ENCODE measurements at regions not wholly inside any gene's neighbourhood (a gene's known extent, or its start where the extent isn't known, plus 50 kb on each side); places are given as distances from the start of the nearest gene placed in this dataset.
"Not testable (repeated sequence)": the region's sequence is repeated elsewhere in the genome, so short reads cannot be mapped to it uniquely, and the experiment has no call there.

GRCh38 chr13:18276280-18276679, 905.3 kb downstream of the TUBA3C start:
- not testable (repeated sequence) for H3K27ac ChIP-seq, H3K4me3 ChIP-seq, H3K4me2 ChIP-seq, H4K20me1 ChIP-seq, H3K9me3 ChIP-seq, H3K9ac ChIP-seq, H3K27me3 ChIP-seq, H3K36me3 ChIP-seq, H3K4me1 ChIP-seq

GRCh38 chr13:18273785-18274514, 907.7 kb downstream of the TUBA3C start:
- H4K20me1 ChIP-seq, H3K27me3 ChIP-seq, H3K9ac ChIP-seq, H3K27ac ChIP-seq, H3K4me2 ChIP-seq, H3K4me3 ChIP-seq, H3K36me3 ChIP-seq, H3K9me3 ChIP-seq, H3K4me1 ChIP-seq: not testable (repeated sequence)

- not testable (repeated sequence) for H4K20me1 ChIP-seq, H3K9me3 ChIP-seq, H3K4me2 ChIP-seq, H3K27me3 ChIP-seq, H3K27ac ChIP-seq, H3K36me3 ChIP-seq, H3K9ac ChIP-seq, H3K4me1 ChIP-seq, H3K4me3 ChIP-seq
Measured at GRCh38 chr13:18258801-18259419, 922.7 kb downstream of the TUBA3C start.

GRCh38 chr13:18257686-18258085, 923.9 kb downstream of the TUBA3C start:
- H3K4me1 ChIP-seq, result not testable (repeated sequence)

GRCh38 chr13:18252848-18253247, 928.8 kb downstream of the TUBA3C start:
- H3K4me2 ChIP-seq, H3K4me3 ChIP-seq, H3K27ac ChIP-seq, H3K9me3 ChIP-seq, H3K36me3 ChIP-seq, H4K20me1 ChIP-seq, H3K4me1 ChIP-seq, H3K9ac ChIP-seq, H3K27me3 ChIP-seq: not testable (repeated sequence)

More at GRCh38 chr13:18257686-18258085, 923.9 kb downstream of the TUBA3C start:
- H3K27ac ChIP-seq, H3K9me3 ChIP-seq, H3K4me3 ChIP-seq, H4K20me1 ChIP-seq, H3K27me3 ChIP-seq, H3K4me2 ChIP-seq, H3K9ac ChIP-seq, H3K36me3 ChIP-seq: not testable (repeated sequence)

GRCh38 chr13:18248533-18249240, 932.9 kb downstream of the TUBA3C start:
- not testable (repeated sequence) for H3K27me3 ChIP-seq, H3K36me3 ChIP-seq, H3K9me3 ChIP-seq, H4K20me1 ChIP-seq, H3K9ac ChIP-seq, H3K27ac ChIP-seq, H3K4me2 ChIP-seq, H3K4me3 ChIP-seq
- peaks cover 18% of the 10 kb centered on the region for H3K4me1 ChIP-seq

- H3K36me3 ChIP-seq, H3K27me3 ChIP-seq, H3K4me1 ChIP-seq, H3K4me3 ChIP-seq, H3K9ac ChIP-seq, H4K20me1 ChIP-seq, H3K4me2 ChIP-seq, H3K27ac ChIP-seq: not testable (repeated sequence)
- H3K9me3 ChIP-seq, result peaks cover 20% of the 10 kb centered on the region
Measured at GRCh38 chr13:18240086-18240485, 941.5 kb downstream of the TUBA3C start.

- H3K4me3 ChIP-seq, H3K4me2 ChIP-seq, H4K20me1 ChIP-seq, H3K27ac ChIP-seq, H3K36me3 ChIP-seq, H3K27me3 ChIP-seq, H3K4me1 ChIP-seq, H3K9ac ChIP-seq: not testable (repeated sequence)
- H3K9me3 ChIP-seq, result peaks cover 34% of the 10 kb centered on the region
Measured at GRCh38 chr13:18238586-18238985, 943.0 kb downstream of the TUBA3C start.

GRCh38 chr13:18236528-18236815, 945.2 kb downstream of the TUBA3C start:
- H3K9me3 ChIP-seq, result peaks cover 51% of the 10 kb centered on the region
- no peaks in the 10 kb centered on the region for H4K20me1 ChIP-seq
- no peaks in the 10 kb centered on the region for H3K27me3 ChIP-seq
- no peaks in the 10 kb centered on the region for H3K4me1 ChIP-seq
- H3K9ac ChIP-seq, result no peak overlapping the region
- no peaks in the 10 kb centered on the region for H3K36me3 ChIP-seq
- H3K4me2 ChIP-seq, result no peak overlapping the region
- no peak overlapping the region for H3K27ac ChIP-seq
- no peak for TF ChIP-seq Cebpa-rat (IDR thresholded peaks at IDR 0.05)
- H3K4me3 ChIP-seq, result no peak overlapping the region

GRCh38 chr13:18235756-18236527, 945.7 kb downstream of the TUBA3C start:
- no peak overlapping the region for H3K27ac ChIP-seq
- peaks cover 51% of the 10 kb centered on the region for H3K9me3 ChIP-seq
- H4K20me1 ChIP-seq, result no peaks in the 10 kb centered on the region
- no peak overlapping the region for H3K9ac ChIP-seq
- no peaks in the 10 kb centered on the region for H3K36me3 ChIP-seq
- no peaks in the 10 kb centered on the region for H3K27me3 ChIP-seq
- H3K4me1 ChIP-seq, result no peaks in the 10 kb centered on the region
- no peak overlapping the region for H3K4me3 ChIP-seq
- no peak overlapping the region for H3K4me2 ChIP-seq
- TF ChIP-seq Cebpa-rat (IDR thresholded peaks at IDR 0.05), result no peak
